ENCODE measurements at regions not wholly inside any gene's neighbourhood (a gene's known extent, or its start where the extent isn't known, plus 50 kb on each side); places are given as distances from the start of the nearest gene placed in this dataset.
"Not testable (repeated sequence)": the region's sequence is repeated elsewhere in the genome, so short reads cannot be mapped to it uniquely, and the experiment has no call there.

- DNase-seq: no peak
Observed at GRCh38 chr1:119253366-119253765, 112.9 kb upstream of the WARS2 start.

- DNase-seq: no peak
Observed at GRCh38 chr1:119254067-119254720, 113.7 kb upstream of the WARS2 start.

- not testable (repeated sequence) for DNase-seq
Observed at GRCh38 chr1:119256089-119256488, 112.5 kb upstream of the HAO2 start.

- no peak for DNase-seq
Observed at GRCh38 chr1:119260506-119260905, 108.1 kb upstream of the HAO2 start.

GRCh38 chr1:119266386-119266785, 102.2 kb upstream of the HAO2 start:
- no peak for DNase-seq

- DNase-seq: no peak
Observed at GRCh38 chr1:119266858-119267257, 101.7 kb upstream of the HAO2 start.

- DNase-seq: not testable (repeated sequence)
Observed at GRCh38 chr1:119267288-119267687, 101.3 kb upstream of the HAO2 start.

GRCh38 chr1:119268879-119269278, 99.7 kb upstream of the HAO2 start:
- no peak for DNase-seq

- DNase-seq: peak; percentile 16 to 26
Observed at GRCh38 chr1:119275145-119276134, 93.1 kb upstream of the HAO2 start.

- no peak for DNase-seq
Observed at GRCh38 chr1:119276558-119276957, 92.0 kb upstream of the HAO2 start.

- peak in 1 of 2 donors; percentile 17 for DNase-seq
Observed at GRCh38 chr1:119279456-119280381, 88.9 kb upstream of the HAO2 start.

- DNase-seq: no peak
Observed at GRCh38 chr1:119285482-119285881, 83.1 kb upstream of the HAO2 start.

GRCh38 chr1:119286587-119287181, 81.9 kb upstream of the HAO2 start:
- DNase-seq: peak; percentile 14 to 18

- DNase-seq: no peak
Observed at GRCh38 chr1:119288751-119289150, 79.8 kb upstream of the HAO2 start.

GRCh38 chr1:119290297-119290696, 78.3 kb upstream of the HAO2 start:
- DNase-seq: no peak

- DNase-seq: no peak
Observed at GRCh38 chr1:119291611-119292206, 76.9 kb upstream of the HAO2 start.

- no peak for DNase-seq
Observed at GRCh38 chr1:119293797-119294196, 74.8 kb upstream of the HAO2 start.

- no peak for DNase-seq
Observed at GRCh38 chr1:119294199-119294598, 74.4 kb upstream of the HAO2 start.

GRCh38 chr1:119294722-119295121, 73.9 kb upstream of the HAO2 start:
- DNase-seq: no peak

GRCh38 chr1:119298687-119299303, 69.8 kb upstream of the HAO2 start:
- DNase-seq: no peak

- DNase-seq: no peak
Observed at GRCh38 chr1:119302011-119302410, 66.6 kb upstream of the HAO2 start.
